Skin epidermis (tissue), 12 donors: ENCODE measurements at regions not wholly inside any gene's neighbourhood (a gene's known extent, or its start where the extent isn't known, plus 50 kb on each side); places are given as distances from the start of the nearest gene placed in this dataset.
"Not testable (repeated sequence)": the region's sequence is repeated elsewhere in the genome, so short reads cannot be mapped to it uniquely, and the experiment has no call there.

Source experiments
- H3K27ac ChIP-seq, 21 experiments: fragments of 200-600 bp; sonication (generic) in 11 of 21; one replicate each; pipeline ENCODE4 v1.5.0; 2020; ENCODE audit warnings: mild to moderate bottlenecking in 3 of 21, inconsistent platforms in 2 of 21, moderate library complexity in 2 of 21
- H3K4me3 ChIP-seq, 7 experiments: fragments of 200-600 bp; sonication (generic) in 2 of 7; one replicate each; pipeline ENCODE4 v1.5.0; 2020; ENCODE audit warnings: inconsistent platforms in 2 of 7, mild to moderate bottlenecking in 2 of 7, moderate library complexity in 1 of 7

- H3K27ac ChIP-seq: peak overlapping the region in 1 of 21 experiments; percentile 6
- no peak overlapping the region for H3K4me3 ChIP-seq
Measured at GRCh38 chr13:80011448-80012212, 329.3 kb downstream of the SPRY2 start.

- no peak overlapping the region for H3K4me3 ChIP-seq
- no peak overlapping the region for H3K27ac ChIP-seq
Measured at GRCh38 chr13:80010846-80011245, 330.1 kb downstream of the SPRY2 start.

- H3K27ac ChIP-seq: no peak overlapping the region
- H3K4me3 ChIP-seq: no peak overlapping the region
Measured at GRCh38 chr13:80010286-80010831, 330.6 kb downstream of the SPRY2 start.

GRCh38 chr13:80009760-80010159, 331.2 kb downstream of the SPRY2 start:
- Histone ChIP-seq H3K4me3 (no peak overlapping the region), H3K27ac (peak overlapping the region in 1 of 21 experiments; percentile 7)

- Histone ChIP-seq H3K27ac (no peak overlapping the region), H3K4me3 (no peak overlapping the region)
Measured at GRCh38 chr13:80006940-80007339, 334.0 kb downstream of the SPRY2 start.

- no peak overlapping the region for H3K27ac ChIP-seq
- H3K4me3 ChIP-seq: no peak overlapping the region
Measured at GRCh38 chr13:80001510-80001842, 339.4 kb downstream of the SPRY2 start.

- no peak overlapping the region for H3K4me3 ChIP-seq
- H3K27ac ChIP-seq: no peak overlapping the region
Measured at GRCh38 chr13:80000684-80001509, 340.0 kb downstream of the SPRY2 start.

- Histone ChIP-seq H3K27ac (no peak overlapping the region), H3K4me3 (no peak overlapping the region)
Measured at GRCh38 chr13:79999601-80000000, 341.3 kb downstream of the SPRY2 start.

GRCh38 chr13:79998381-79998880, 342.5 kb downstream of the SPRY2 start:
- Histone ChIP-seq H3K4me3 (no peak overlapping the region), H3K27ac (no peak overlapping the region)

GRCh38 chr13:79997244-79997643, 343.7 kb downstream of the SPRY2 start:
- H3K4me3 ChIP-seq: no peak overlapping the region
- H3K27ac ChIP-seq: no peak overlapping the region

GRCh38 chr13:79995334-79995733, 345.6 kb downstream of the SPRY2 start:
- H3K4me3 ChIP-seq: no peak overlapping the region
- H3K27ac ChIP-seq: no peak overlapping the region

GRCh38 chr13:79992111-79992510, 348.8 kb downstream of the SPRY2 start:
- H3K27ac ChIP-seq: no peak overlapping the region
- no peak overlapping the region for H3K4me3 ChIP-seq

GRCh38 chr13:79990048-79990447, 350.9 kb downstream of the SPRY2 start:
- Histone ChIP-seq H3K4me3 (no peak overlapping the region), H3K27ac (no peak overlapping the region)

GRCh38 chr13:79989217-79989661, 351.7 kb downstream of the SPRY2 start:
- Histone ChIP-seq H3K27ac (no peak overlapping the region), H3K4me3 (no peak overlapping the region)

- H3K4me3 ChIP-seq: no peak overlapping the region
- H3K27ac ChIP-seq: no peak overlapping the region
Measured at GRCh38 chr13:79988573-79988972, 352.4 kb downstream of the SPRY2 start.

GRCh38 chr13:79987761-79988160, 353.2 kb downstream of the SPRY2 start:
- Histone ChIP-seq H3K27ac (no peak overlapping the region), H3K4me3 (no peak overlapping the region)

GRCh38 chr13:79987323-79987722, 353.6 kb downstream of the SPRY2 start:
- H3K4me3 ChIP-seq: no peak overlapping the region
- H3K27ac ChIP-seq: no peak overlapping the region

- Histone ChIP-seq H3K4me3 (no peak overlapping the region), H3K27ac (no peak overlapping the region)
Measured at GRCh38 chr13:79986890-79987289, 354.0 kb downstream of the SPRY2 start.

GRCh38 chr13:79974935-79975650, 365.8 kb downstream of the SPRY2 start:
- not testable (repeated sequence) for H3K4me3 ChIP-seq, H3K27ac ChIP-seq

GRCh38 chr13:79973533-79973963, 367.4 kb downstream of the SPRY2 start:
- H3K27ac ChIP-seq: no peak overlapping the region
- H3K4me3 ChIP-seq: no peak overlapping the region
